Uterus (tissue), 3 donors: ENCODE measurements at regions not wholly inside any gene's neighbourhood (a gene's known extent, or its start where the extent isn't known, plus 50 kb on each side); places are given as distances from the start of the nearest gene placed in this dataset.

ENCODE experiments used
- DNase-seq, 2 donors: peaks; one replicate each; pipeline ENCODE4 v3.0.0-alpha.2; 2019 to 2020
- H3K27ac ChIP-seq, 2 donors: fragments of 200-600 bp; sonication (generic); 1 replicate in 1 of 2; 2 replicates in 1 of 2; pipeline ENCODE4 v1.5.1; 2016 to 2018
- H3K27me3 ChIP-seq, 2 donors: fragments of 200-600 bp; sonication (generic); one replicate each; pipeline ENCODE4 v1.5.1; 2018 to 2019; ENCODE audit warnings: control low read depth in 1 of 2
- H3K36me3 ChIP-seq, 2 donors: fragments of 200-600 bp; sonication (generic); one replicate each; pipeline ENCODE4 v1.5.1; 2019; ENCODE audit warnings: control low read depth in 1 of 2
- H3K4me1 ChIP-seq, 2 donors: fragments of 200-600 bp; sonication (generic); one replicate each; pipeline ENCODE4 v1.5.1; 2018 to 2019; ENCODE audit warnings: control low read depth in 1 of 2
- H3K4me3 ChIP-seq, 2 donors: fragments of 200-600 bp; sonication (generic); 1 replicate in 1 of 2; 2 replicates in 1 of 2; pipeline ENCODE4 v1.5.1; 2018 to 2019; ENCODE audit warnings: mild to moderate bottlenecking in 1 of 2
- H3K9me3 ChIP-seq, 2 donors: fragments of 200-600 bp; sonication (generic); one replicate each; pipeline ENCODE4 v1.5.1; 2019; ENCODE audit warnings: control low read depth in 1 of 2
- POLR2A ChIP-seq, 2 donors: fragments of 450-650 bp; IDR thresholded peaks; one replicate each; pipeline ENCODE4 v1.6.1; 2016; ENCODE audit warnings: antibody characterized with exemption in 2 of 2, mild to moderate bottlenecking in 1 of 2, moderate library complexity in 1 of 2
- intact Hi-C: fragments of 100-400 bp; cut with DNase I; formaldehyde crosslinking; loops from one replicate; pipeline ENCODE4 v1.15.1; 2023; ENCODE audit warnings: low total_unique reads
- TF ChIP-seq, protein P1 (sequence below), 4 experiments: fragments of 200-600 bp in 2 of 4; fragments of 450-650 bp in 2 of 4; sonication (generic) in 2 of 4; IDR thresholded peaks; one replicate each; pipeline ENCODE4 v1.5.1; 2016 to 2019; ENCODE audit warnings: antibody characterized with exemption in 4 of 4, mild to moderate bottlenecking in 2 of 4, moderate library complexity in 1 of 4
- donor health status: DM: yes; HTN: yes; CAD: no.

DNA sequence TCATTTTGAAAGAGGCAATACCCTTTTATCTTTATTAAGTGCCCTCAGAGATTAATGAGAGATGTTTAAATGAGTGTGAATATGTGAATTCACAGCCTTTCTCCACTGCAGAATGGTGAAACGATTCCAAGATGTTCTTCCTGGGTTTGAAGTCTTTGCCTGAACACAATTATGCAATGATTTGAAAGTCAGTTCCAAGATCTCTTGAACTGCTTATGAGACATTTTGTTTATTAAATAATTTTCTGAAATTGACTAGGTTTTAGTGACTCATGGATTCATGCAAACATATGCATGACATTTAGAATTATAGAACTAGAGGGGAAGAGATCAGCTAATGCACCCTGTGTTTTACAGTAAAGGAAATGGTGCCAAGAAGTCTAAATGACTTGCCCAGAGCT, 118.1 kb upstream of the SLC38A2 start:
- Histone ChIP-seq H3K36me3 (no peaks in the 10 kb centered on the region), H3K9me3 (no peaks in the 10 kb centered on the region), H3K27ac (peak overlapping the region; percentile 47 to 74), H3K27me3 (no peaks in the 10 kb centered on the region), H3K4me3 (no peak overlapping the region), H3K4me1 (no peaks in the 10 kb centered on the region)
- no peak for DNase-seq
- no peak for TF ChIP-seq POLR2A (IDR thresholded peaks at IDR 0.05)
- intact Hi-C loops, result no loop called here

DNA sequence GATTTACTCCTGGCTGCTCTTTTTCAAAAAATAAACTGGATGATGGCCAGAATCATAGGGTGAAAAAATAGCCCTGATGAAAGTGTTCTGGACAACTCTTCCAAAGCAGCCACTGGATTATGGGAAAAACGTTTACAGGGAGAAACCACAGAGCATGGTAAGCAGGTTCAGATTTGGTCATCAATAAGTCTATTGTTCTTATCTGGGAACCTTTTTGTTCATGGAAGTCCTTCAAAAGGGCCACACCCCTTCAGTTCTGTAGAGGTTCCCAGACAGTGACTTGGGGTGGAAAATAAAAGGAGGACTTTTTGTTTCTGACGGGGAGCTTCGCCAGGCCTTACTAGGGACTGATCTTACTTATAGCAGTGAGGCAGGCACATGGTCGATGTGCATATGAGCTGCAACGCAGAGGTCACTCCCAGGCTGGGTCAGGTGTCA, 117.4 kb upstream of the SLC38A2 start:
- no peak for DNase-seq
- Histone ChIP-seq H3K4me1 (no peaks in the 10 kb centered on the region), H3K36me3 (no peaks in the 10 kb centered on the region), H3K27ac (peak overlapping the region; percentile 47 to 74), H3K9me3 (no peaks in the 10 kb centered on the region), H3K27me3 (no peaks in the 10 kb centered on the region), H3K4me3 (no peak overlapping the region)
- TF ChIP-seq POLR2A (IDR thresholded peaks at IDR 0.05), result no peak
- TF ChIP-seq, protein P1, sequence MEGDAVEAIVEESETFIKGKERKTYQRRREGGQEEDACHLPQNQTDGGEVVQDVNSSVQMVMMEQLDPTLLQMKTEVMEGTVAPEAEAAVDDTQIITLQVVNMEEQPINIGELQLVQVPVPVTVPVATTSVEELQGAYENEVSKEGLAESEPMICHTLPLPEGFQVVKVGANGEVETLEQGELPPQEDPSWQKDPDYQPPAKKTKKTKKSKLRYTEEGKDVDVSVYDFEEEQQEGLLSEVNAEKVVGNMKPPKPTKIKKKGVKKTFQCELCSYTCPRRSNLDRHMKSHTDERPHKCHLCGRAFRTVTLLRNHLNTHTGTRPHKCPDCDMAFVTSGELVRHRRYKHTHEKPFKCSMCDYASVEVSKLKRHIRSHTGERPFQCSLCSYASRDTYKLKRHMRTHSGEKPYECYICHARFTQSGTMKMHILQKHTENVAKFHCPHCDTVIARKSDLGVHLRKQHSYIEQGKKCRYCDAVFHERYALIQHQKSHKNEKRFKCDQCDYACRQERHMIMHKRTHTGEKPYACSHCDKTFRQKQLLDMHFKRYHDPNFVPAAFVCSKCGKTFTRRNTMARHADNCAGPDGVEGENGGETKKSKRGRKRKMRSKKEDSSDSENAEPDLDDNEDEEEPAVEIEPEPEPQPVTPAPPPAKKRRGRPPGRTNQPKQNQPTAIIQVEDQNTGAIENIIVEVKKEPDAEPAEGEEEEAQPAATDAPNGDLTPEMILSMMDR (IDR thresholded peaks at IDR 0.05), result no peak
- intact Hi-C loops, result no loop called here

GRCh38 chr12:46487567-46488131, 115.1 kb upstream of the SLC38A2 start:
- intact Hi-C loops, result no loop called here
- Histone ChIP-seq H3K27me3 (no peaks in the 10 kb centered on the region), H3K9me3 (no peaks in the 10 kb centered on the region), H3K4me1 (no peaks in the 10 kb centered on the region), H3K4me3 (no peak overlapping the region), H3K36me3 (no peaks in the 10 kb centered on the region), H3K27ac (no peak overlapping the region)
- DNase-seq, result no peak
- TF ChIP-seq POLR2A (IDR thresholded peaks at IDR 0.05), result no peak
- TF ChIP-seq, protein P1 (IDR thresholded peaks at IDR 0.05), result no peak

DNA sequence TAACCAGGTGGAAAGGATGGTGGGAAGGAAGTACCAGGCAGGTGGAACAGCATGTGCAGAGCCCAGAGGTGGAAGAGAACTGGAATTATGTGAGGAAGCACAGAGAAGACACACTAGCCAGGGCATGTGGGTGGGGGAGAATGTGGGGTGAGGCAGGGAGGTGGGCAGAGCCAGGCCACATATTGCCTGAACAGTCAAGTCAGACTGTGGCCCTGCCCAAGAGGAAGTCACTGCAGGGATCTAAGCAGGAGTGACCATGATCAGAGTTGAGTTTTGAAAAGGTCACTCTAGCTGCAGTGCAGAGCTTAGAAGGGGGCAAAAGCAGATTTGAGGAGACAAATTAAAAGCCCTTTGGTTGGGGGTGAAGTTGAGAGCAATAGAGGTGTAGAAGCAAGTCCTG, 114.0 kb upstream of the SLC38A2 start:
- intact Hi-C loops, result no loop called here

DNA sequence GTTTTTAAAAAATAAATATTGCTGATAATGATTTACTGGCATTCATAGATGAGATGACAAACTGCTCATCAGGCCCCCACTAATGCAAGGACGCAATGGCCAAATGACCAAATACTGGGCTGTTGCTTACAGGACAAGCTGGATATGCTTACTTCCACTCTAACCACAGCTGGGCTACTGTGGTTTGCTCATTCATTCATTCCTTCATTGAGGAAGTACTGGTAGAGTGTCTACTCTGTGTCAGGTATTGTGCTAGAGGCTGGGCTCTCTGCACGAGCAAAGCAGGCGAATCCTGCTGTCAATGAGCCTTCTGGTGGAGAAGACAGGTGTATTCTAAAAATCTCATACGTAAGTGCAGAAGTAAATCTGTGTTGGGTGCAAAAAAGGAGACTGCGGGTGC, 113.3 kb upstream of the SLC38A2 start:
- DNase-seq, result no peak
- no peaks in the 10 kb centered on the region for H3K4me1 ChIP-seq
- no peaks in the 10 kb centered on the region for H3K36me3 ChIP-seq
- H3K27ac ChIP-seq, result no peak overlapping the region
- TF ChIP-seq, protein P1 (IDR thresholded peaks at IDR 0.05), result no peak
- TF ChIP-seq POLR2A (IDR thresholded peaks at IDR 0.05), result no peak
- H3K27me3 ChIP-seq, result no peaks in the 10 kb centered on the region
- H3K4me3 ChIP-seq, result no peak overlapping the region
- intact Hi-C loops, result no loop called here
- no peaks in the 10 kb centered on the region for H3K9me3 ChIP-seq

More for the DNA sequence above, 114.0 kb upstream of the SLC38A2 start:
- H3K27ac ChIP-seq, result no peak overlapping the region
- H3K27me3 ChIP-seq, result no peaks in the 10 kb centered on the region
- no peaks in the 10 kb centered on the region for H3K9me3 ChIP-seq
- no peak for DNase-seq
- no peak overlapping the region for H3K4me3 ChIP-seq
- no peaks in the 10 kb centered on the region for H3K36me3 ChIP-seq
- TF ChIP-seq POLR2A (IDR thresholded peaks at IDR 0.05), result no peak
- H3K4me1 ChIP-seq, result no peaks in the 10 kb centered on the region

DNA sequence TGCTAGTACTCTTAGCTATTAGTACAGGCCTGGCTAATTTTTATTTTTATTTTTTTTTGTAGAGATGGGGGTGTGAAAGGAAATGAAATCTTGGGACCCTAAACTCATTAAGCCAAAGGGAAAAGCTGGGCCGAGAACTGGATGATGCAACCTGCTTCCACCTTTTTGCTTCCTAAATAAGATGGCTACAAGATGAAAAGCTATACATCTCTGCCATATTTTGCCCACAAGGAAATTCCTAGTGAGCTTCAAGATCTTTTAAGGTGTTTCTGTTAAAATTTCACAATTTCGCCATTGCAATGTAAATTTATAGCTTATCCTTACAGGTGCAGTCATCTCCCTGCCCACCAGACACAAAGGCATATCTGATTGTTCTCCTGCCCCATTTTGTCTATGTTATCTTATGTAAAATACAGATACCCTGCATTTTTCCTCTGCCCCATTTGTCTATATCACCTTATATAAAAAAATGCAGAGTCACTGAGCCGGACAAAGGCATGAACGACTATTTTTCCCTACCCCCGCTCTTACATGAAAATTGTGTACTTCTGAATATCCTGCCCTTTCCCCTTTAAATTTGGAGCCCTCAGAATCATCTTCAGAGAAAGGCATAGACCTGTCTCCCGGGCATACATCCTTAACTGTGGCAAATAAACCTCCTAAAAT, 112.0 kb upstream of the SLC38A2 start:
- no peak for DNase-seq
- H3K9me3 ChIP-seq, result no peaks in the 10 kb centered on the region
- no peak overlapping the region for H3K4me3 ChIP-seq
- H3K4me1 ChIP-seq, result no peaks in the 10 kb centered on the region
- no peaks in the 10 kb centered on the region for H3K36me3 ChIP-seq
- H3K27ac ChIP-seq, result peak overlapping the region in 1 of 2 donors; percentile 48
- H3K27me3 ChIP-seq, result no peaks in the 10 kb centered on the region
- intact Hi-C loops, result no loop called here
- TF ChIP-seq POLR2A (IDR thresholded peaks at IDR 0.05), result no peak
- TF ChIP-seq, protein P1 (IDR thresholded peaks at IDR 0.05), result no peak
